Right ventricle myocardium superior (tissue), 1 donor: ENCODE measurements at regions not wholly inside any gene's neighbourhood (a gene's known extent, or its start where the extent isn't known, plus 50 kb on each side); places are given as distances from the start of the nearest gene placed in this dataset.
A peak's percentile ranks its signal among the peaks of the same experiment; 100 is the strongest.

ENCODE experiments used
- ATAC-seq: fragments of 200-7000 bp; cut with Tn5 transposase; one replicate; pipeline ENCODE4 v1.9.1; 2020; ENCODE audit warnings: mild to moderate bottlenecking; ENCODE audit not compliant: poor library complexity
- DNase-seq: peaks from one replicate; pipeline ENCODE4 v3.0.0-alpha.2; 2020
- intact Hi-C: fragments of 100-400 bp; cut with DNase I; formaldehyde crosslinking; loops from one replicate; pipeline ENCODE4 v1.11.2; 2022
- donor health status: DM: no; HTN: yes; CAD: no; lungs with severe emphysema.

GRCh38 chr6:11633741-11634509, 96.4 kb downstream of the TMEM170B start:
- intact Hi-C loops: no loop called here
- no peak for DNase-seq
- no peak for ATAC-seq

- intact Hi-C loops: no loop called here
- DNase-seq (no peak), ATAC-seq (no peak)
These were observed 97.4 kb downstream of the TMEM170B start for GRCh38 chr6:11634948-11635347.

- ATAC-seq: no peak
- no peak for DNase-seq
- intact Hi-C loops: no loop called here
These were observed 98.6 kb downstream of the TMEM170B start for GRCh38 chr6:11636121-11636520.

DNA sequence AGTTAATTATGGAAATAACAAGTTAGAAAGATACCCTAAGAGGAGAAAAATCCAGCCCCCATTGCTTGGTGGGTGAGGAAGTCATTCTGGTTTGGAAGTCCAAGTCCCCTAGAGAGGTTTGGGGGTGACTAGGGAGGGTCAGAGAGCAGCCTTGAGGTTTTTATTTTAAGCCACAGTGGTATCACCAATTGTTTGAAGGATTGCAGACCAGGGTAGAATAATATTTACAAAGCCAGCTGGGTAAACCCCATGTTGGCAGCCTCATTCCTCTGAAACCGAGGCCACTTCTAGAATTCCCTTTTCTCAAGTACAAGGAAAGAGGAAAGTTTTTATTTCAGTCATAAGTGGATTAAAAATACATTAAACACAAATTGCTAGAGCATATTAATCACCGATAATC, 99.7 kb downstream of the TMEM170B start:
- DNase-seq (no peak), ATAC-seq (no peak)
- intact Hi-C loops: no loop called here

- ATAC-seq: no peak
- no peak for DNase-seq
- intact Hi-C loops: no loop called here
These were observed 102.1 kb downstream of the TMEM170B start for GRCh38 chr6:11639376-11640235.

- DNase-seq: no peak
- no peak for ATAC-seq
- intact Hi-C loops: no loop called here
These were observed 102.9 kb downstream of the TMEM170B start for GRCh38 chr6:11640486-11640885.

GRCh38 chr6:11644071-11644470, 106.5 kb downstream of the TMEM170B start:
- intact Hi-C loops: no loop called here
- DNase-seq (no peak), ATAC-seq (no peak)

GRCh38 chr6:11644601-11645000, 107.1 kb downstream of the TMEM170B start:
- DNase-seq (no peak), ATAC-seq (no peak)
- intact Hi-C loops: no loop called here

GRCh38 chr6:11645016-11645415, 107.5 kb downstream of the TMEM170B start:
- DNase-seq (no peak), ATAC-seq (no peak)
- intact Hi-C loops: no loop called here

- intact Hi-C loops: no loop called here
- DNase-seq (no peak), ATAC-seq (no peak)
These were observed 110.9 kb downstream of the TMEM170B start for GRCh38 chr6:11648436-11648775.

- ATAC-seq: no peak
- intact Hi-C loops: no loop called here
- no peak for DNase-seq
These were observed 111.3 kb downstream of the TMEM170B start for GRCh38 chr6:11648889-11649288.

DNA sequence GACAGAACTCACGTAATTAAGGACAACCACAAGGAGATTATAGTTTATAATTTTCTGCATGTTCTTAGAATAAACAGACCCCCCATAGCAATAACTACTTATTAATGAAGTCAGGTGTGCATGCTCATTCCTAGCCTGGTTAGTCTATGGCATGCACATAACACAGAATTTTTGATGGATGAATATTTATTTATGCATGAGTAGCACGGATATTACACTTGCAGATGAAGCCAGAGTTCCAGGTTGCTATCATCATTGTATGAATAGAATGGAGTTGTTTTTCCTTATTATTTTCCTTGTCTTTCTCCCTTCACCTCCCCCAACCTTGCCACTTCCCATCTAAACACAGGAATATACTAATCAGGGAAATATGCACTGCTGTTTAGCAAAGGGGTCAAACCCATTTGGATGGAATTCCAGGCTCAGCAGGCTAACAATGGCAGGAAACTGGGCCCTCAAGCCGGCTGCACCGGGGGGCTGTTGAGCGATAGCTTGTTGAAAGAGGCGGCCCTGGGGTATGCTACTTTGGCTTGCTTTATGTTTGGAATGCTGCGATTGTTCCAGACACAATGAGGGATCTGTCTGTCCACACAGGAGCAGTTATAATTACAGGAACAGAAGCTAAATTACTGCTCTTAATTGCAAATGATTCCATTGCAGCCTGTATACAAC, 112.6 kb downstream of the TMEM170B start:
- peak; percentile 52 for DNase-seq
- intact Hi-C loops: no loop called here
- ATAC-seq: peak; percentile 32

GRCh38 chr6:11650711-11651110, 113.2 kb downstream of the TMEM170B start:
- no peak for DNase-seq
- intact Hi-C loops: no loop called here

GRCh38 chr6:11653028-11653583, 115.6 kb downstream of the TMEM170B start:
- DNase-seq (no peak), ATAC-seq (peak; percentile 23)
- intact Hi-C loops: no loop called here

More at GRCh38 chr6:11650711-11651110, 113.2 kb downstream of the TMEM170B start:
- no peak for ATAC-seq

- no peak for DNase-seq
- no peak for ATAC-seq
- intact Hi-C loops: loop anchor here (2.0 to 5.0 kb wide), 2 partner anchors 578 to 952 kb away; no protein-coding TSS in a partner anchor
These were observed 117.3 kb downstream of the TMEM170B start for GRCh38 chr6:11654876-11655275.

DNA sequence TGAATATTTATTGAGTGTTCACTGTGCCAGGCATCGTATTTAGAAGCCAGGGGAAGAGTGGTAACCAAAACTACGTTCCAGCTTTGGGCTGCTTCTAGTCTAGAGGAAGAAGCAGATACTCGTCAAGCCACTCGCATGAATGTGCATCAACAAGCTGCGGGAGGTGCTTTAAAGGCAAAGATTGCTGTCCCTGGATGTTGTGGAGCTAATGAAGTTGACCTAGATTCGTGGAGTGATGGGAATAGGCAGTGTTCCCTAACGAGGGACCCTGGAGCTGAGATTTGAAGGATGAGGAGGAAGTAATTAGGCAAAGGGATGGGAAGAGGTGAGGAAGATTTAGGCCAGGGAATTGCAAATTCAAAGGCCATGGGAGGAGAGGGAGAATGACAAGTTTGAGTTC, 118.9 kb downstream of the TMEM170B start:
- intact Hi-C loops: loop anchor here (5.0 kb wide), 1 partner anchor 951 kb away; no protein-coding TSS in a partner anchor
- DNase-seq (no peak), ATAC-seq (no peak)

DNA sequence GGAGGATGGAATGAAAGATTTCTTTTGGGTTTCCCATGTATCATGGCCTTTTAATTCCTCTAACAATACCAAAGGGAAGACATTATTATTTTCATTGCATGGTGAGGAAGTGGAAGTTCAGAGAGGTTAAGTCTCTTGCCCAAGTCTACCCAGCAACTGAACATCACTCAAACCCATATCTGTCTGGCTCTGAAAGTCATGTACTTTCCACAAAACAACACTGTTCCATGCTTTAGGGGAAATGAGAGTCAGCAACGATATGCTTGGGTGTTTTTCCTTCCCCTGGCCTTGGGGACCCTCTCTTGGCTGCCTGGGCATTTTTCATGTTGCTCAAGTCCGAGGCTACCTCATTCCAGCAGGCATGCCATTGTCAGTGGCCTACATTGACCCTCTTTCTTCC, 118.8 kb downstream of the ADTRP start:
- intact Hi-C loops: loop anchor here (5.0 kb wide), 1 partner anchor 948 kb away; no protein-coding TSS in a partner anchor
- no peak for ATAC-seq
- DNase-seq: no peak

GRCh38 chr6:11662323-11662722, 116.3 kb downstream of the ADTRP start:
- intact Hi-C loops: no loop called here
- DNase-seq (no peak), ATAC-seq (no peak)

GRCh38 chr6:11663519-11663918, 115.1 kb downstream of the ADTRP start:
- DNase-seq (no peak), ATAC-seq (no peak)
- intact Hi-C loops: no loop called here
